Stimulated activated CD4-positive, alpha-beta T cell treated with anti-CD3 and anti-CD28 coated beads, Interleukin-4, amount 100 ng/mL, for 1 hour (primary cell): ENCODE measurements at regions not wholly inside any gene's neighbourhood (a gene's known extent, or its start where the extent isn't known, plus 50 kb on each side); places are given as distances from the start of the nearest gene placed in this dataset.
"Not testable (repeated sequence)": the region's sequence is repeated elsewhere in the genome, so short reads cannot be mapped to it uniquely, and the experiment has no call there.

Experiments
- DNase-seq: peaks from one replicate; pipeline ENCODE4 v3.0.0-alpha.2; 2020

- no peak for DNase-seq
Observed at GRCh38 chr9:31700252-31701045, 684.0 kb upstream of the ACO1 start.

- DNase-seq: no peak
Observed at GRCh38 chr9:31702957-31703356, 681.5 kb upstream of the ACO1 start.

GRCh38 chr9:31715250-31715649, 669.2 kb upstream of the ACO1 start:
- DNase-seq: no peak

GRCh38 chr9:31719262-31719661, 665.2 kb upstream of the ACO1 start:
- DNase-seq: no peak

GRCh38 chr9:31730398-31730797, 654.0 kb upstream of the ACO1 start:
- DNase-seq: no peak

- DNase-seq: no peak
Observed at GRCh38 chr9:31733166-31733565, 651.3 kb upstream of the ACO1 start.

- no peak for DNase-seq
Observed at GRCh38 chr9:31736581-31737179, 647.8 kb upstream of the ACO1 start.

GRCh38 chr9:31740705-31741104, 643.7 kb upstream of the ACO1 start:
- no peak for DNase-seq

- no peak for DNase-seq
Observed at GRCh38 chr9:31744589-31744988, 639.9 kb upstream of the ACO1 start.

GRCh38 chr9:31745468-31745867, 639.0 kb upstream of the ACO1 start:
- no peak for DNase-seq

GRCh38 chr9:31745886-31746285, 638.6 kb upstream of the ACO1 start:
- DNase-seq: no peak

- no peak for DNase-seq
Observed at GRCh38 chr9:31753756-31754155, 630.7 kb upstream of the ACO1 start.

GRCh38 chr9:31759703-31760102, 624.7 kb upstream of the ACO1 start:
- DNase-seq: no peak

- DNase-seq: not testable (repeated sequence)
Observed at GRCh38 chr9:31774021-31774420, 610.4 kb upstream of the ACO1 start.

- no peak for DNase-seq
Observed at GRCh38 chr9:31774571-31774970, 609.9 kb upstream of the ACO1 start.

GRCh38 chr9:31776471-31776870, 608.0 kb upstream of the ACO1 start:
- no peak for DNase-seq

- DNase-seq: no peak
Observed at GRCh38 chr9:31783491-31783890, 601.0 kb upstream of the ACO1 start.

GRCh38 chr9:31790720-31791119, 593.7 kb upstream of the ACO1 start:
- no peak for DNase-seq

- DNase-seq: no peak
Observed at GRCh38 chr9:31799953-31800609, 584.4 kb upstream of the ACO1 start.

- no peak for DNase-seq
Observed at GRCh38 chr9:31807574-31808256, 576.7 kb upstream of the ACO1 start.

GRCh38 chr9:31808766-31809165, 575.7 kb upstream of the ACO1 start:
- no peak for DNase-seq

- no peak for DNase-seq
Observed at GRCh38 chr9:31820426-31820825, 564.0 kb upstream of the ACO1 start.

- DNase-seq: no peak
Observed at GRCh38 chr9:31821583-31821982, 562.9 kb upstream of the ACO1 start.

GRCh38 chr9:31823365-31823764, 561.1 kb upstream of the ACO1 start:
- DNase-seq: no peak
